Adrenal gland (tissue), 9 donors: ENCODE measurements at regions not wholly inside any gene's neighbourhood (a gene's known extent, or its start where the extent isn't known, plus 50 kb on each side); places are given as distances from the start of the nearest gene placed in this dataset.

Experiments used
- DNase-seq, 7 donors: peaks; one replicate each; pipeline ENCODE4 v3.0.0-alpha.2; 2019 to 2020
- H3K27ac ChIP-seq, 5 donors: fragments of 200-600 bp; sonication (generic) in 4 of 5; 1 replicate in 3 of 5; 2 replicates in 2 of 5; pipeline versions ENCODE4 v1.5.1 to v1.8.0; 2016 to 2020; ENCODE audit warnings: mild to moderate bottlenecking in 1 of 5
- H3K27me3 ChIP-seq: fragments of 200-600 bp; 2 replicates; pipeline ENCODE4 v1.8.0; 2021
- H3K36me3 ChIP-seq, 2 donors: fragments of 200-600 bp; replicated peaks in 1 of 2; 1 replicate in 1 of 2; 2 replicates in 1 of 2; pipeline versions ENCODE4 v1.5.1 to v1.8.0; 2018 to 2022
- H3K4me1 ChIP-seq, 2 donors: fragments of 200-600 bp; replicated peaks in 1 of 2; 1 replicate in 1 of 2; 2 replicates in 1 of 2; pipeline versions ENCODE4 v1.5.1 to v1.8.0; 2018 to 2021
- H3K4me3 ChIP-seq, 4 donors: fragments of 200-600 bp; sonication (generic) in 3 of 4; one replicate each; pipeline ENCODE4 v1.5.1; 2016 to 2018
- H3K9me3 ChIP-seq, 3 donors: fragments of 200-600 bp; sonication (generic) in 1 of 3; replicated peaks in 1 of 3; 1 replicate in 2 of 3; 2 replicates in 1 of 3; pipeline versions ENCODE4 v1.5.1 to v1.8.0; 2016 to 2021
- POLR2A ChIP-seq, 2 donors: fragments of 450-650 bp; IDR thresholded peaks; one replicate each; pipeline ENCODE4 v1.6.1; 2017; ENCODE audit warnings: antibody characterized with exemption in 2 of 2, mild to moderate bottlenecking in 2 of 2, moderate library complexity in 1 of 2
- WGBS, 4 donors: extraction: QIAGEN DNeasy Blood & Tissue Kit in 2 of 4; methylation state at CpG; one replicate each; pipeline versions ENCODE4 v1.1.5 to v1.1.7; 2013 to 2017; 5-methylcytosine and 5-hydroxymethylcytosine counted together
- intact Hi-C, 2 donors: fragments of 100-400 bp; cut with DNase I; formaldehyde crosslinking; loops; one replicate each; pipeline versions ENCODE4 v1.14.1 to v1.15.0; 2022 to 2023
- TF ChIP-seq, protein P1 (sequence below), 6 experiments: fragments of 450-650 bp in 4 of 6; fragments of 200-600 bp in 2 of 6; sonication (generic) in 1 of 6; IDR thresholded peaks; 1 replicate in 5 of 6; 2 replicates in 1 of 6; pipeline versions ENCODE4 v1.5.1 to v1.8.0; 2016 to 2021; ENCODE audit warnings: antibody characterized with exemption in 6 of 6, mild to moderate bottlenecking in 2 of 6, moderate library complexity in 1 of 6
- donor health status: healthy with polysubstance abuse.
- donor health status: Bipolar disorder and iron deficiency.
- donor health status: DM: yes; HTN: yes; CAD: no.
- donor health status: DM: no; HTN: no; CAD: no.
- donor health status: DM: no; HTN: no; CAD: no.

DNA sequence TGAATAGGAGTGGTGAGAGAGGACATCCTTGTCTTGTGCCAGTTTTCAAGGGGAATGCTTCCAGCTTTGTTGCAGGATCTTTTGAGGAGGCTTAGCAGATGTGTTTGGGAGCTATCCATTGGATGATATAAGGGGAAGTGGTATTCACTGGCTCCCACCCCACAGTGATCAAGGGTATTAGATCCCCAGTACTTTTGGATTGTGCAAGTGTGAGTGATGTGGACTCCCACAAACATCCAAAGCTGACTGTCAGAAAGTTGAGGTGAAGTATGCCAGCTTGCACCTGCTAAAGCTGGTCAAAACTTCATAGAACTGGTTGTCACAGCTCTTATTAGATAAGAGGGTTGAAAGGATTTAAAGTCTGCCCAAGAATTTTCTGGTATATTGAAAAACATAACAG, 110.1 kb upstream of the BTG1 start:
- no peaks in the 10 kb centered on the region for H3K4me1 ChIP-seq
- H3K27ac ChIP-seq: no peak overlapping the region
- intact Hi-C loops: no loop called here
- no peaks in the 10 kb centered on the region for H3K36me3 ChIP-seq
- no peak overlapping the region for H3K4me3 ChIP-seq
- no peaks in the 10 kb centered on the region for H3K9me3 ChIP-seq
- TF ChIP-seq, protein P1, sequence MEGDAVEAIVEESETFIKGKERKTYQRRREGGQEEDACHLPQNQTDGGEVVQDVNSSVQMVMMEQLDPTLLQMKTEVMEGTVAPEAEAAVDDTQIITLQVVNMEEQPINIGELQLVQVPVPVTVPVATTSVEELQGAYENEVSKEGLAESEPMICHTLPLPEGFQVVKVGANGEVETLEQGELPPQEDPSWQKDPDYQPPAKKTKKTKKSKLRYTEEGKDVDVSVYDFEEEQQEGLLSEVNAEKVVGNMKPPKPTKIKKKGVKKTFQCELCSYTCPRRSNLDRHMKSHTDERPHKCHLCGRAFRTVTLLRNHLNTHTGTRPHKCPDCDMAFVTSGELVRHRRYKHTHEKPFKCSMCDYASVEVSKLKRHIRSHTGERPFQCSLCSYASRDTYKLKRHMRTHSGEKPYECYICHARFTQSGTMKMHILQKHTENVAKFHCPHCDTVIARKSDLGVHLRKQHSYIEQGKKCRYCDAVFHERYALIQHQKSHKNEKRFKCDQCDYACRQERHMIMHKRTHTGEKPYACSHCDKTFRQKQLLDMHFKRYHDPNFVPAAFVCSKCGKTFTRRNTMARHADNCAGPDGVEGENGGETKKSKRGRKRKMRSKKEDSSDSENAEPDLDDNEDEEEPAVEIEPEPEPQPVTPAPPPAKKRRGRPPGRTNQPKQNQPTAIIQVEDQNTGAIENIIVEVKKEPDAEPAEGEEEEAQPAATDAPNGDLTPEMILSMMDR (IDR thresholded peaks at IDR 0.05): no peak
- TF ChIP-seq POLR2A (IDR thresholded peaks at IDR 0.05): no peak
- no peaks in the 10 kb centered on the region for H3K27me3 ChIP-seq
- DNase-seq: no peak

DNA sequence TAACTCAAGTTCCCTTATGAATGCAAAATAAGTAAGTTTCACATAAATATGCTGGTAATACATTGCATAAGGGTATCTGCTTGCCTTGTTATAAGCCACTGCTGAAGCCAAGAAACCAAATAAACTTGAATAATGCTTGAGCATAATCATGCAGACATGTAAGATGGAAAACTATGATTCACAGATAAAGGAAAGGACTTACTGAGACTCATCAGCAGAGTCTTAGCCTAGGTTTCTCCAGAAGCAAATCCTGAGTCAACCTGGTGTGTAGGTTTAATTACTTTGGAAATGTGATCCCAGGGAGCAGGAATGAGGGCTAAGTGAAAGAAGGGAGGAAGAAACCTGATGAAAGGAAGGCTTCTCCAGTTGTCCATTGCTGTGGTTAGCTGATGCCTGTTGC, 107.7 kb upstream of the BTG1 start:
- Histone ChIP-seq H3K9me3 (no peaks in the 10 kb centered on the region), H3K27ac (no peak overlapping the region), H3K4me3 (no peak overlapping the region), H3K36me3 (no peaks in the 10 kb centered on the region), H3K27me3 (no peaks in the 10 kb centered on the region), H3K4me1 (no peaks in the 10 kb centered on the region)
- DNase-seq: no peak
- no peak for TF ChIP-seq POLR2A (IDR thresholded peaks at IDR 0.05)
- TF ChIP-seq, protein P1 (IDR thresholded peaks at IDR 0.05): no peak
- intact Hi-C loops: no loop called here

DNA sequence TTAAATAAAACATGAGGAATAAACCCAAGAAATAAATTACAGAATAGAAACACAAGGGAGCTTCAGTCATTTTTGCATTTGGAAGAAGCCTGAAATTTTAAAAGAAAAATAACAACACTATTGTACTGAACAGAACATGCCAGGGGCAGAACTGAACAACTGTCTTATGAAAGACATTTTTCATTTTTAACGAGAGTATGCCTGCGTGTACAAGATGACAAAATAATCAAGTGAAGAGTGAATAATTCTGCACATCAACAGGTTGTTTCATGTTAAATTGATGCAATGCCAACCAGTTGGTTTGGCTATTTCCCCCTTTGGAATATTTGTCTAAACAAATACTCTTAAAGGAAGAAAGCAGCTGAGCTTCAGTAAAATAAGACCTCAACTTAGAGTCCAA, 103.3 kb upstream of the BTG1 start:
- Histone ChIP-seq H3K36me3 (no peaks in the 10 kb centered on the region), H3K9me3 (no peaks in the 10 kb centered on the region), H3K27ac (no peak overlapping the region), H3K4me1 (peaks cover 6 to 7% of the 10 kb centered on the region in 2 donors), H3K4me3 (no peak overlapping the region), H3K27me3 (no peaks in the 10 kb centered on the region)
- DNase-seq: no peak
- 63 to 74% (median 68%) methylated on average over 2 of the region's 2 CpGs for WGBS, 4 donors
- TF ChIP-seq, protein P1 (IDR thresholded peaks at IDR 0.05): no peak
- TF ChIP-seq POLR2A (IDR thresholded peaks at IDR 0.05): no peak
- intact Hi-C loops: no loop called here

DNA sequence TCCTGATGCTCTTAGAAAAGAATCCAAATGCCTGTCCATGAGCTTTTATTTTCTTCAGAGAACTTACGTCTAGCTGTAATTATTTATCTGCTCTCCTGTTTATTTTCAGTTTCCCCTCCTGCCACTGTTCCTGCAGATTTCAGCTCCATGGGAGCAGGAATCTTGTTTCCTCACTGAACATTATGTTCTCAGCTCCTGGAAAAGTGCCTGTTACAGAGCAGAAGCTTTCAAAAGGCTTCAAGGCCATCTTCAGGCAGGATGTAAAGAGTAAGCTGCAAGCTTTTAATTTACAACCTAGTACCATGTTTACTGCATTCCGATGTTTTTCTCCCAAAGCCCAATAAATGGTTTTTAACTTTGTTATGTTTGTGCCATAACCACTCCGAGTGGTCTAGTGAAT, 98.4 kb upstream of the BTG1 start:
- Histone ChIP-seq H3K4me1 (peaks cover 10 to 21% of the 10 kb centered on the region in 2 donors), H3K27me3 (no peaks in the 10 kb centered on the region), H3K4me3 (peak overlapping the region in 1 of 4 donors; percentile 32), H3K36me3 (no peaks in the 10 kb centered on the region), H3K27ac (peak overlapping the region in 3 of 5 donors; percentile 21 to 54 (median 51)), H3K9me3 (no peaks in the 10 kb centered on the region)
- TF ChIP-seq, protein P1 (IDR thresholded peaks at IDR 0.05): peak in 2 of 6 experiments; percentile 10 to 22
- no peak for TF ChIP-seq POLR2A (IDR thresholded peaks at IDR 0.05)
- intact Hi-C loops: no loop called here
- DNase-seq: peak; percentile 29 to 64 (median 39)
- WGBS, 4 donors: 10 to 24% (median 20%) methylated on average over 3 of the region's 3 CpGs
